ENCODE measurements at regions not wholly inside any gene's neighbourhood (a gene's known extent, or its start where the extent isn't known, plus 50 kb on each side); places are given as distances from the start of the nearest gene placed in this dataset.

GRCh38 chr1:199172171-199173124, 533.6 kb downstream of the PTPRC start:
- Histone ChIP-seq H3K9me2 (ENCODE audit: insufficient read depth, low read length) (no peaks in the 10 kb centered on the region), H3K9me3 (ENCODE audit: low read length) (no peaks in the 10 kb centered on the region), H3K27me3 (ENCODE audit: insufficient read depth, low read depth, low read length) (no peaks in the 10 kb centered on the region), H3K9ac (ENCODE audit: low read length) (no peak overlapping the region), H4K20me1 (ENCODE audit: insufficient read depth) (no peaks in the 10 kb centered on the region), H3K27ac (ENCODE audit: low read length) (no peak overlapping the region), H3F3A (ENCODE audit: insufficient read depth, low read length, poor library complexity, severe bottlenecking) (no peaks in the 10 kb centered on the region), H3K79me2 (replicated peaks; ENCODE audit: insufficient read depth, low read length) (no peaks in the 10 kb centered on the region), H3K4me3 (ENCODE audit: low read length) (no peak overlapping the region), H3K36me3 (ENCODE audit: insufficient read depth, low read length) (no peaks in the 10 kb centered on the region), H2AFZ (ENCODE audit: low read depth, low read length) (no peak overlapping the region), H3K4me2 (ENCODE audit: low read length) (no peak overlapping the region)
- TF ChIP-seq SMC3 (conservative IDR thresholded peaks at IDR 0.05; ENCODE audit: poor library complexity) (no peak), MXI1 (conservative IDR thresholded peaks at IDR 0.05; ENCODE audit: poor library complexity, severe bottlenecking) (no peak), POLR2AphosphoS5 (IDR thresholded peaks at IDR 0.05) (no peak), REST (IDR thresholded peaks at IDR 0.05; ENCODE audit: borderline replicate concordance) (no peak), EP300 (conservative IDR thresholded peaks at IDR 0.05; ENCODE audit: poor library complexity, severe bottlenecking) (no peak), EZH2 (IDR thresholded peaks at IDR 0.05; ENCODE audit: borderline replicate concordance, insufficient read depth, low read length, poor library complexity, severe bottlenecking) (no peak), CTCF (IDR thresholded peaks at IDR 0.05; ENCODE audit: poor library complexity, severe bottlenecking) (no peak), TAF1 (IDR thresholded peaks at IDR 0.05; ENCODE audit: low read depth) (no peak), RAD21 (conservative IDR thresholded peaks at IDR 0.05) (no peak)

- H2AFZ ChIP-seq (ENCODE audit: low read depth, low read length), result no peak overlapping the region
- no peak overlapping the region for H3K4me2 ChIP-seq (ENCODE audit: low read length)
- H3K27me3 ChIP-seq (ENCODE audit: insufficient read depth, low read depth, low read length), result no peaks in the 10 kb centered on the region
- H3K9me2 ChIP-seq (ENCODE audit: insufficient read depth, low read length), result no peaks in the 10 kb centered on the region
- H3K79me2 ChIP-seq (replicated peaks; ENCODE audit: insufficient read depth, low read length), result no peaks in the 10 kb centered on the region
- H3K9me3 ChIP-seq (ENCODE audit: low read length), result no peaks in the 10 kb centered on the region
- H3K27ac ChIP-seq (ENCODE audit: low read length), result no peak overlapping the region
- no peaks in the 10 kb centered on the region for H3F3A ChIP-seq (ENCODE audit: insufficient read depth, low read length, poor library complexity, severe bottlenecking)
- no peaks in the 10 kb centered on the region for H3K36me3 ChIP-seq (ENCODE audit: insufficient read depth, low read length)
- H3K9ac ChIP-seq (ENCODE audit: low read length), result no peak overlapping the region
- H3K4me3 ChIP-seq (ENCODE audit: low read length), result no peak overlapping the region
- TF ChIP-seq TAF1 (IDR thresholded peaks at IDR 0.05; ENCODE audit: low read depth) (no peak), EP300 (conservative IDR thresholded peaks at IDR 0.05; ENCODE audit: poor library complexity, severe bottlenecking) (no peak), POLR2AphosphoS5 (IDR thresholded peaks at IDR 0.05) (no peak), MXI1 (conservative IDR thresholded peaks at IDR 0.05; ENCODE audit: poor library complexity, severe bottlenecking) (no peak), REST (IDR thresholded peaks at IDR 0.05; ENCODE audit: borderline replicate concordance) (no peak), RAD21 (conservative IDR thresholded peaks at IDR 0.05) (no peak), CTCF (IDR thresholded peaks at IDR 0.05; ENCODE audit: poor library complexity, severe bottlenecking) (no peak), SMC3 (conservative IDR thresholded peaks at IDR 0.05; ENCODE audit: poor library complexity) (no peak), EZH2 (IDR thresholded peaks at IDR 0.05; ENCODE audit: borderline replicate concordance, insufficient read depth, low read length, poor library complexity, severe bottlenecking) (no peak)
- no peaks in the 10 kb centered on the region for H4K20me1 ChIP-seq (ENCODE audit: insufficient read depth)
Measured at GRCh38 chr1:199173356-199173755, 534.5 kb downstream of the PTPRC start.

All from neural cell (in vitro differentiated cells).